ENCODE measurements at regions not wholly inside any gene's neighbourhood (a gene's known extent, or its start where the extent isn't known, plus 50 kb on each side); places are given as distances from the start of the nearest gene placed in this dataset.

DNA sequence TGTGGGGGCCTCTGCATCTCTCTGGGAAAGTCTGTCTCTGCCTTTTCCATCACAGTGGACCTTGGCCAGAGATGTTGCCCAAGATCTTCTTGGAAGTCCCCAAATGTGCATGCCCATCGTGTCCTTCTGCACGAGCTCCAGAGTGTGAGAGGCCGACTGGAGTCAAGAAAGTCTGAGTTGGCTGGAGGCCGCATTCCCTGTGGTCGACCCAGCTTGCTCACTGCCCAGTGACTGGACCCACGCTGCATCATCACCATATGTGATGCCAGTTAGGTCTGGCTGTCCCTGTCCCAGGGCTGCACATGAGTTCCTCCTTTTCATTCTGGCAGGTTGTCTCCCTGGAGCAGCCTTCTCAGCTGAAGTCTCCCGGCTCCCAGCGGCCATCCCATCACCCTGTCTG is 93.8 kb downstream of the ARL4C start:
- no peak for TF ChIP-seq CTCF (conservative IDR thresholded peaks at IDR 0.05)
- peaks cover 3 to 5% of the 10 kb centered on the region in 2 experiments; a peak in 1 of 4 replicates for H3K4me1 Mint-ChIP-seq
- no peak overlapping the region for H3K4me2 ChIP-seq (ENCODE audit: insufficient read depth, insufficient read length, low read length)
- H3K36me3 Mint-ChIP-seq (ENCODE audit: insufficient read depth in 1 of 3, low read depth in 3 of 3) = no peaks in the 10 kb centered on the region; a peak in 1 of 7 replicates
- no peak overlapping the region for H2AK5ac ChIP-seq (ENCODE audit: insufficient read length, low read length)
- no peak overlapping the region for H3K18ac ChIP-seq (ENCODE audit: insufficient read length, low read depth, low read length)
- H4K91ac ChIP-seq (ENCODE audit: insufficient read length, low read depth, low read length) = no peak overlapping the region
- no peaks in the 10 kb centered on the region; a peak in 1 of 5 replicates for H3K9me3 Mint-ChIP-seq
- no peak overlapping the region for H2AFZ ChIP-seq (ENCODE audit: low read length)
- H4K8ac ChIP-seq (replicated peaks; ENCODE audit: insufficient read length, low read depth, low read length) = no peak overlapping the region
- no peak overlapping the region for H2BK15ac ChIP-seq (ENCODE audit: low read depth, low read length)
- H3K9me3 ChIP-seq (ENCODE audit: control insufficient read depth, low read depth, low read length) = no peaks in the 10 kb centered on the region
- H2BK20ac ChIP-seq (ENCODE audit: low read depth, low read length, poor library complexity, severe bottlenecking) = no peak overlapping the region
- H3K27me3 ChIP-seq (ENCODE audit: insufficient read depth, low read length) = no peaks in the 10 kb centered on the region
- H3K27ac Mint-ChIP-seq = no peak overlapping the region
- H3K23ac ChIP-seq (ENCODE audit: insufficient read length, low read depth, low read length) = no peak overlapping the region
- H3K4me1 ChIP-seq (ENCODE audit: insufficient read depth, low read length) = no peaks in the 10 kb centered on the region
- H3K27ac ChIP-seq (ENCODE audit: insufficient read length, low read depth, low read length) = no peak overlapping the region
- H3K14ac ChIP-seq (ENCODE audit: insufficient read depth, low read length) = no peak overlapping the region; the same call in 1 of the 2 replicates
- no peak overlapping the region for H2BK120ac ChIP-seq (ENCODE audit: low read depth, low read length, poor library complexity, severe bottlenecking)
- no peak overlapping the region for H3K4ac ChIP-seq (ENCODE audit: low read depth, low read length)
- H3K23me2 ChIP-seq (ENCODE audit: insufficient read length, low read depth, low read length, poor library complexity, severe bottlenecking) = no peaks in the 10 kb centered on the region
- H2BK5ac ChIP-seq (ENCODE audit: insufficient read length, low read length) = no peak overlapping the region
- H3K27me3 Mint-ChIP-seq (ENCODE audit: low read depth) = peaks cover 40% of the 10 kb centered on the region
- H3K79me2 ChIP-seq (ENCODE audit: insufficient read depth, low read length) = no peaks in the 10 kb centered on the region
- no peaks in the 10 kb centered on the region for H3K79me1 ChIP-seq (ENCODE audit: insufficient read depth, low read depth, low read length, poor library complexity, severe bottlenecking)
- H2BK12ac ChIP-seq (ENCODE audit: insufficient read length, low read depth, low read length) = no peak overlapping the region
- no peak for DNase-seq
- H3K9ac ChIP-seq (ENCODE audit: extremely low read depth, insufficient read length, low read length) = no peak overlapping the region
- H4K20me1 ChIP-seq (ENCODE audit: control insufficient read depth, insufficient read depth, insufficient read length) = no peaks in the 10 kb centered on the region
- H3K4me3 Mint-ChIP-seq = no peak overlapping the region
- H3K56ac ChIP-seq (ENCODE audit: insufficient read length, low read depth, low read length) = no peak overlapping the region
- WGBS (ENCODE audit: extremely low coverage, insufficient read length, low lambda C conversion rate) = no CpG with 5 or more reads among the region's 8 CpGs
- H3T11ph ChIP-seq (ENCODE audit: low read length) = no peak overlapping the region
- H4K5ac ChIP-seq (ENCODE audit: insufficient read length, low read depth, low read length) = no peak overlapping the region

Data from H9 (cell line).